H4 (cell line): ENCODE measurements at regions not wholly inside any gene's neighbourhood (a gene's known extent, or its start where the extent isn't known, plus 50 kb on each side); places are given as distances from the start of the nearest gene placed in this dataset.
"Not testable (repeated sequence)": the region's sequence is repeated elsewhere in the genome, so short reads cannot be mapped to it uniquely, and the experiment has no call there.

ENCODE experiments used
- DNase-seq: peaks from one replicate; pipeline ENCODE4 v3.0.0-alpha.2; 2015; ENCODE audit warnings: low spot score

DNA sequence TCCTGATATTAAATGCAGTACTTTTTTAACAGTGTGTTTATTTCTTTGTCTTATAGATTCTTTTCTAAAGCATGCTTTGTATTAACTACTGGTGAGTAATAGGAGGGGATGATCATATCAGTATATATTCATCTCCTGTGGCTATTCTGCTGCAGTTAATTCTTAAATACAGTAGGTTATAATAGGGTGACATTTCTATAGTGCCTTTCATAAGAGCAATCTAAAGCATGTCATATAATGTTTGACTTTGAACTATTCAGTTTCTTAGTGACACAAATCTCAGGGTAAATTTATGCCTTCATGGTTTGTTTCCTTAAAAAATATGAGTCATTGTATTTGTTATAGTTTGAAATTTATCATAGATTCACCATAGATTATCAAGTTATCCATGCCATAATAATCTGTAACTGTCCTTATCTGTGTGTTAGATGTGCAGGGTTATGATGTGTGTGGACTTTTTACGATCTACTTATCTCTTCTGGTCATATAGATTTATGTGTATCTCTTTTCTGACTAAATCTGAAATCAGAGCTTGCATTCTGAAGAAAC is 1019.5 kb downstream of the NR2F1-AS1 start:
- no peak for DNase-seq

DNA sequence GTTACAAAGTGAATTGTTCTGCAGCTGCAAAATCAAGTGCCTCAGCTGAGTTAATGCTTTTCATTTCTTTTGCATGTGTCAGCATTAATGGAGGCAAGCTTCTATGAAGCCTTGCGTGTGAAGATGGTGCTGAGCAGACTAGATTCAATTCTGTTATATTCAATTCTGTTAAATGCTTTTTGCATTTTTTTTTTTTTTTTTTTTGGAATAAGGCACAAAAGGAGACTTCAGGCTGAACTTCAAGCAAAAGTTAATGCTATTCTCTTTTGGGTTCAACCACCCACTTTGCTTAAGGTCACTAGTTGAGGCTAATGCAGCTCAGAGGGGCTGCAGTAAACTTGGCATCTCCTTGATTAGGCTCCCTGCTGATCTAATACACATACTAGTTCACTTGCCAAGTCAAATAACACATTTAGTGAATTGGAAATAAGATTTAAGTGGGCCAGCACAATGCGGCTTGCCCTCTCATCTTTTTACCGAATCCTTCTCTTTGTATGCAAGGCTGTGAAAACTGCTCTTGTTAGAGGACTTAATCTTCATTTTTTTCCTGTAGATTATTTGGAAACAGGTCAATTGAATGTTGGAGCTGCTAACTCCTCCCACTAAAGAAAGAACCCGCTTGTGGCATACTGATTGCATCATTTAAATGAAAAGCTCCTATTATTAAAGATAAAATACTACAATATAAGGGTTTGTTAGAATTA is 1020.2 kb downstream of the NR2F1-AS1 start:
- no peak for DNase-seq

DNA sequence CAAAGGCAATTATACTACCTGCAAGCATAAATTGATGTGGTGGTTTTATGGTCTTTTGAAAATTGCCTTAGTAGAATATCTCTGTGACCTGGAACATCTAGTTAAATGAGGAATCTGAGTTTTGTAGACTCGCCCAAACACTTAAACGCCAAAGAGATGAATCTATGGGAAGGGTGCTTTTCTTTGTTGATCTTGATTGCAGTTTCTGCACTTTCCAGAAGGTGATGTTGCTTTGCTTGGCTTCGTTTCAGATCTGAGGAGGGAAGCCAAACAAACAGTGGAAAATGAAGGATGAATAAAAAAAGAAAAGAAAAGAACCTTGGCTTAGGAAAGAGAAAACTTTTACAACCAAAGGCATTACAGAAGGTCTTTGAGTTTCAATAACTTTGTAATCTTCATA is 1021.2 kb downstream of the NR2F1-AS1 start:
- peak; percentile 6 for DNase-seq

DNA sequence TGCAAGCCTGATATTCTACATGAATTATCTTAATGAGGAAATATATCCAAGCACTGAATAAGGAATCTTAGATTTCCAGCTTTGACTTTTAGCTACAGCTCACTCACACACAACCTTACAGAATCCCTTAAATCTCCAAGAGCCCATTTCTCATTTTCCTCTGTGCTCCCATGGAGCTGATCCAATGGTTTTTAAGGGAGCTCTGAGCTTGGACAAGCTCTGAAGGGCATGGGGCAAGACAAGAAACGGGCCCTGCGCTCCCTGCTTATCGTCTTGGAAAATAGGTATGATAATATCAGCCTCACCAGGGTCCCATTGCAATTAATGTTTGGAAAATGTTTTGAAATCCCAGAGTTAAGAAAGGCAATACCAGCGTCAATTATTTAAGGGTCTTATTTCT is 1021.7 kb downstream of the NR2F1-AS1 start:
- no peak for DNase-seq

DNA sequence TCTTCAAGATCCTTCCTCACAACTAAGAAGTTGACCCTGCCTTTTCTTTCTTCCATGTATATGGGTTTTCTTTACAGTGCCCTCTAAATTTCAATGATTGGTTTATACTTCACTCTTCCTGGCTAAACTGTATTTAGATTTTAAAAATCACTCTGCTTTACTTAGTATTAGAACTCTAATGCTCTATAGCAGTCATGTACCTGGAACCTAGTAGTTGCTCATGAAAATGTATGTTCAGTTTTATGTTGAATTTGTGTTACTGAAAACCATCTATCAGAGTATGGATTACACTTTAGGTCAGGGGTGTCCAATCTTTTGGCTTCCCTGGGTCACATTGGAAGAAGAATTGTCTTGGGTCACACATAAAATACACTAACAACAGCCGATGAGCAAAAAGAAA is 1024.3 kb downstream of the NR2F1-AS1 start:
- DNase-seq: no peak

DNA sequence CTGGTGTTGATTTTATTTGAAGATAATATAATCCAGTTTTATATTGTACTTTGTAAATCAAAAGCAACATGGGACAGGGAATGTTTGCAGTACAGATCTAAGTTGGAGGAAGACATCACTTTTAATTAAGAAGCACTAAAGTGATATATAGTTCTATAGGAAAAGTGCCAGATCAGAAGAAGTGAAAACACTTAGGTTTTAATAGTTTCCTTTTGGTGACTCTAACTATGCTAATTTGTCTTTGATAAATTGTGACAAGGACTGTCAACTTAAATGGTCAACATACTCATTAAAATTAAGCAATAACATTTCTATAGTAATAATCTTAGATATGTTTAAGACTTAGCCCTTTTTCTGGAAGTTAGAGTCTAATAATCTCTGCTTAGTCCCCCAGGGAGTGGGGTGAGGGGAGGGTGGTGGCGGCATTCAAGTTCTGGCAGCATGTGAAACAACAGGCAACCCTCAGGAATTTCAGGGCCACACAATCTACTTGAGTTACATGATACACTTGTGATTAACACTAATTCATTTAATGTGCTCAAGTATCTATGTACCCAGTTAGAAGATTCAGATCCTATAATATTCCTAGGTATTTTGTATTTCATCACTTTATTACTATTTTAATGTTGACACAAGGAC is 1026.5 kb downstream of the NR2F1-AS1 start:
- no peak for DNase-seq

DNA sequence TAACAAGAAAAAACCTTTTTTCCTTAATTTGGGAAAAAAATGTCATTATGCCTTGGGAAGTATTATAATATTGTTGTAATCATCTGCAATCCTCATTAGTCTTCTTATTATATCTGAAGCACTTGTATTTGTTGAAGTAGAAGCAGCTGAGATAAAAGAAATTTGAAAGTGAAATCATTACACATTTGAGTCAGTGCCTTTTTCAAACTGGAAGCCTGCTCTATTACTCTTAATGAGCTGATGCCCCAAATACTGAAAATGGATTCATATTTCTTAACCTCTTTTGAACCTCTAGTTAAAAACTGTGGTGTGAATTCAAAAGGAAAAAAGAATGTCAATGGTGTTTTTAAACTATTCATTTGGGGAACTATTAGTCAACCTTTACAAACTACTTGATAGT is 1027.7 kb downstream of the NR2F1-AS1 start:
- DNase-seq: no peak

DNA sequence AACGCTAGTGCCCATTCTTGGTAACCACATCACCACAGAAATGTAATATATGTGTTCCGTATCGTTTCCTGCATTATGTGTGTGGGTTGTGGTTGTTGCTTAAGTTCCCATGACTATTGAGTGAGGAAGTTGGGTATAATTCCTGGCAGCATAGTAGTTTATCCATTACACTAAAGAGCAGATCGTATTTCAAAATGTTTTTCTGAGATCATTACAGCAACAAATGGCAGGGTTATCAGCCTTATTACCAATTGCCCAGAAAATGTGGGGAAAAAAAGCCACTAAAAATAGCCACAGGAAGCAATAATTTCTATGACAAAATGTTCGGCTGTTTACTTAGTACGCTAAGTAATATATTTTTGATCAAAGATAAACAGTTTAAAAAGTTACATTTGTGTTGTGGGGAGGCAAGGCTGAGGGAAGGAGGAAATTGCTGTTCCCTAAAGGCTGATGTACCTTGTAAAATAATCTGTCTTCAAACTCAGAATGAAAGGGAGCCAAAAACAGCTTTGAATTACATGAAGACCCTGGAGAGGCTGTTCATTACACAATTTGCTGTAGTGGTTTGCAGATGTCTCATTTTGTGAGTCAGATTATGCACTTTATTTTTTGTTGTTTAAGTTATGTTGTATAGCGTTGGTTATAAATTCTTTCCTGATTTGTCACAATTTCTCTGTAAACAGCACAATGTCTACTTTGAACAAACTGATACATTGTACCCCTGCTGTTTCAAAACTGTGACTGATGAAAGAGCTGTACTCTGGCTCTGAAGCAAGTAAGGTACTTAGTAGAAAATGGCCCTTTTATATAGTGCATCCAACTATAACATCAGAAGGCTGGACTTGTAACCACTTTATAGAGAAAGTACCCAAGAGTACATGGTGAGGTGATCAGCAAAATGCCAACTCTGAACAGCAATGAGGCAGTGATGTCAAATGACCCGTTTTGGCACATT is 1028.5 kb downstream of the NR2F1-AS1 start:
- peak; percentile 98 for DNase-seq

DNA sequence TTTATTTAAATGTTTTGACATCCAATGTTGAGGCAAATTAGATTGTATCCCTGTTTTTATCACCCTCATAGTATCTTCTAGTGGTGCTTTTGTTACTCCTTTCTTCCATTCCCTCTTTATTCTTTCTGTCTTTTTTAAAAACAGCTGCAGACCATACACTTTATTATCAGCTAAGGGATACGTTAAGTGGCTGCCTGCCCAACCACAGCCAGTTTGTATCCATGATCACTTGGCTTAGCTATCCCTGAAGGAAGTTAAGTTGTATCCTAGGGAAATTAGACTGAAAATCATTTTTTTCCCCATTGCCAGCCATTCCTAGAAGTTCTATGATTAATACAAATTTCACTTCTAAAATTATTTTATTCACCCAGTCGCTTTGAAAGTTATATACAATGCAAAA is 1032.7 kb downstream of the NR2F1-AS1 start:
- DNase-seq: peak; percentile 6

DNA sequence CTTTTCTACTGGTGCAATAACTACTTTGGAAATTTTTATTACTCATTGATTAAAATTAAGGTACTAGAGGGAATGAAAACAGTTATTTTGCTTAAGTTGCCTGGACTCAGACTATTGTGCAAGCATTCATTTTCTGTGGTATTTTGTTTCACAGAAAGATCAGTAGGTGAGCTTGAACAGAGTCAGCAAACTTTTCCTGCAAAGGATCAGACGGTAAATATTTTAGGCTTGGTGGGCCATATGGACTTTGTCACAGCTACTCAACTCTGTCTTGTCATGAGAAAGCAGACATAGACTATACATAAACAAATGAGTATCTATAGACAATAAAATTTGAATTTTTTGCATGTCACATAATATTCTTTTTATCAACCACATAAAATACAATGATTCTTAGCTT is 1036.4 kb downstream of the NR2F1-AS1 start:
- no peak for DNase-seq

DNA sequence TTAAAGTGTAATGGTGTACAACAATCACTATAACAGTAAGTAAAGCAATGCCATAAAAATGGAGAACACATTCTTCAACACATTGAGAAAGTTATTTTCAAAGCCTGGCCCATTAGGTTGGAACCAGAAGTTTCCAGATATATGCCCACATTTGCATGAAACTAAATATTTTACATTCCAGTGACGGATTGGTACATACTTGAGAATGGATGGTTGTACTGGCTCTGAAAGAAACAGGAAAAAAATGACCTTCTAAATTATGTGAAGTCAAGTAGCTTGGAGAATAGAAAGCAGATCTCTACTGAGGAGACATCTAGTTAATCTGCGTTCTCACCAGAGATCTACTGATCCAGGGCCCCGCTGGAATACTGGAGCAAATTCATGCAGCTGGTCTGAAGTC is 1037.0 kb downstream of the NR2F1-AS1 start:
- no peak for DNase-seq

DNA sequence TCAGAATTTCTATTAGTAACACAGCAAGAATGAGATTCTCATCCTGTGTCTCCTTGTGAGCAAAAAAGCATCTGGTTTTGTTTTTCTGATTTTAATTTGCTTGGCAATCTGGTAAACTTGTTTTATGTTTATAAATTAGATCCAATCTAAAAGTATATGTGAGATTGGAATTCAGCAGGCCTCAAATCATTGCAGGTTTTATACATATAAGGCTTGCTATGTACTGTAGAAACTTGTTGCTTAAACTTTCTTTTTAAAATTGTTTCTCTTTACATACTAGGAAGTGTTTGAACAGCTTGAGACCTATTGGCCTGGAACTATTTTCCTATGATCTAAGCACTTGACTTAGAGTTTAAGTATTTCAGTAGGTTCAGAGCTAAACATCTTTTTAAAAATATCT is 1037.8 kb downstream of the NR2F1-AS1 start:
- no peak for DNase-seq

DNA sequence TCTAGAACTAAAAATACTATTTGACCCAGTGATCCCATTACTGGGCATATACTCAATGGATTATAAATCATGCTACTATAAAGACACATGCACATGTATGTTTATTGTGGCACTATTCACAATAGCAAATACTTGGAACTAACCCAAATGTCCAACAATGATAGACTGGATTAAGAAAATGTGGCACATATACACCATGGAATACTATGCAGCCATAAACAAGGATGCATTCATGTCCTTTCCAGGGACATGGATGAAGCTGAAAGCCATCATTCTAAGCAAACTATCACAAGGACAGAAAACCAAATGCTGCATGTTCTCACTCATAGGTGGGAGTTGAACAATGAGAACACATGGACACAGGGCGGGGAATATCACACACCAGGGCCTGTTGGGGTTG is 1039.0 kb downstream of the NR2F1-AS1 start:
- not testable (repeated sequence) for DNase-seq

DNA sequence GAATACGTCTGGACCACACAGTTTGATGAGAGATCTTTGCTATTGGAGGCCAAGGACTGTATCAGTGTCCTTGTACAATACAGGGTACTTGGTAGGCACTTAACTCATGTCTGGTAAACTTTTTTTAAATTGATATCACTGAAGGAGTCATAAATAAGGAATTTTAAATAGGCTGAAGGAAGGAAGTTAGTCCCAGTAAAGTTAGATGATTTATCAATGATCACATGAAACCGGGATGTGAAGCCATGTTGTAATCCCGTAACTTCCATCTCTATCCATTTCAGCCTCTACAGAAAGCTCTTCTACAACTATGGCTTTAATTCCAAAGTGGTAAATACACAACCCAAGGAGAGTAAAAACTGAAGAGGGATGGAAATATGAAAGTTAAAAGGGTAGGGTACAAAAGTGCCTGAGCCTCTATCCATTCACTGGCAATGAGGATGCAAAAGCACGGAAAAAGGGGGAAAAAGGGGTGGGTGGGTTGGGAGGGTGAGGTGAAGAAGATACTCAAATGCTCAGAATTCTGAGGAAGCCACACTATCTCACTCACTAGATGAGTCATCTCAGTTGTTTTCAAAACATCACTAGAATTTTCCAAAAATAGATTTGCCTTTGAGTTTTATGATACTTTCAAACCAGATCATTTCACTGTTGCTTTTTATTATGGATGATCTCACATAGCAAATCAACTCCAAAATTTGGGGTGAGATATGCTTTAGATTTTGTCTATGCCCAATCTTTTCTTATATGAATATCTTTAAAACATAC is 1053.5 kb downstream of the NR2F1-AS1 start:
- no peak for DNase-seq

DNA sequence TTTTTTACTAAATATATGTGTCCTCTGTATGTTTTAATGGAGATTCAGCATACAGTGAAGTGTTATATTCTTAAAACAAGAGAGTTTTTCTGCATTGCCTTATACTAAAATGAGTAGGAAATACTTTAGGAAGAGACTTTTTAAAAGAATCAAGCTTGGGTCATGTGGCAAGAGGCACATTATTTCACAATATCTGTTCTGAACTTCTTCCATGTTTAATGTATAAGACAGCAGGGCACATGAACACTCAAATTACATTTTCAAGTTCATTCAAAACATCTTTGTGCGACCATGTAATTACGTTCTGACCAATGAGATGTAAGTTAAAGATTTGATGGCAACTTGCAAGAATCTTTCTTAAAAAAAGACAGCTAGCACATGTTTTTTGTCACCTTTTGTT is 1055.9 kb downstream of the NR2F1-AS1 start:
- no peak for DNase-seq

DNA sequence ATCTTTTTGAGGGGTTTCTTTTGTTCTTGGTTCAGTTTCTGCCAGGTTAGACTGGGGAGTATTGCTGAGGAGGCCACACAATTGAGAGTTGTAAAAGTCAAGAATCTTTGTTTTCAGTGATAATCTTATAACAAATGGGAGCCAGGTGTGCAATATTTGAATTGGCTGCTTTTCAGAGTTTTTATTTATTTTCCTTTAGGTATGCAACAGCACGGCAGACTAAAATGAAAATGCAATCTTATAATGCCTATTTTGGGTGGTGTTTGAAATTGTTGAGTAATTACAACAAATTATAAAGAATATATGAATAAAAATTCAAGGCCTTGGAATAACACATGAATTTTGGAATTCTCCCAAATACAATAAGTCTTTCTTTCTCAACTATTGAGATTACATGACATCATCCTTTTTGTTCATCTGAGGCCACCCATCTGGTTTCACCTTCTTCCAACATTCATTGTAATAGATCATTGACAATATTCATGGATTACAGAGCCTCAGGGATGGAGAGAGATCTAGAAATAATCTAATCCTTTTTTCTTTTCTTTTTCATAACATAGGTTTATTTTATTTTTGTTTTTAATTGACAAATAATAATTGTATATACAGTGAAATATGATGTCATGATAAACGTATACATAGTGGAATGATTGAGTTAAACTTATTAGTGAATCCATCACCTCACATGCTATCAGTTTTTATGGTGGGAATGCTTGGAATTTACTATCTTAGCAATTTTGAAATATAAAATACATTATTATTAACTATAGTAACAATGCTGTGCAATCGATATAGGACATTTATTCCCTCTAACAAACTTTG is 1061.0 kb downstream of the NR2F1-AS1 start:
- DNase-seq: no peak

DNA sequence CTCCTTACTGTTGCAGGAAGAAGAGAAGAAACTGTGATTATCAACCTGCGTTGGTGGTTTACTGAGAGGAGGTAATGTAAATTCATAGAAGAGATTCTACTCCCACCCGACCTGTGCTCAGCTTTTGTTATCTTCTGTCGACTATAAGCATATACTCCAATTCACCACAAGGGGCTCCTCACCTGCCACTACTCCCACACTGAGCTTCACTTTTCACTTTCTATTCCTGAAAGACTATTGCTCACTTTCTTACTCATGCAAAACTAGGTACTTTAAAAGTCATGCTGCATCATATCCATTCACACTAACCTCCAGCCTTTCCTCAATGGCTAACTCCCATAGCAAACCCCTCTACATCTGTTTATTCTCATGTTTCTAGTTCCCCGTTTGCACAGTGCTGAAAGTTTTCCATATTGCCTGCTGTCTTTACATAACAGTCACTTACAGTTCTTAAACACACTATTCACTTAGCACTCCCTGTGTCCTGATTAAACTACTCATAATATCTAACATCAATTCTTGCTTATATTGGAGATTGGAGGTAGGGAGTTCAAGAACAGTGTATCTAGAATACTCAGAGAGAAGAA is 1062.6 kb downstream of the NR2F1-AS1 start:
- peak; percentile 39 for DNase-seq

DNA sequence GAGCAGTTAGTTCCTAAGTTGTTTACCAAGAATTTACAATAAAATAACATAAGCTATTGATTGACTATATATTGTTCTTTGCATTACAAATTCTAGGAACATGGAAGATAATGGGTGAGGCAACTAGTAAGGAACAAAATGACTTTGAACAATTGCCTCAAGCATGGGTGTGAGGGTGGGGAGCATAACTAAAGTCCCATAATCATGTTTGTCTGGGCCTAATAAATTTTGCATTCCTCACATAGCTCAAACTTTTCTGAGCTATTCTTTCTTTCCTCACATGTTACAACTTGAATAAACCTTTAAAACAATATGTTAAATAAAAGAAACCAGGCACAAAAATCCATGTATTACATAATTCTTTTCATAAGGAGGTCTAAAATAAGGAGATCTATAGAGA is 1066.1 kb downstream of the NR2F1-AS1 start:
- DNase-seq: no peak

DNA sequence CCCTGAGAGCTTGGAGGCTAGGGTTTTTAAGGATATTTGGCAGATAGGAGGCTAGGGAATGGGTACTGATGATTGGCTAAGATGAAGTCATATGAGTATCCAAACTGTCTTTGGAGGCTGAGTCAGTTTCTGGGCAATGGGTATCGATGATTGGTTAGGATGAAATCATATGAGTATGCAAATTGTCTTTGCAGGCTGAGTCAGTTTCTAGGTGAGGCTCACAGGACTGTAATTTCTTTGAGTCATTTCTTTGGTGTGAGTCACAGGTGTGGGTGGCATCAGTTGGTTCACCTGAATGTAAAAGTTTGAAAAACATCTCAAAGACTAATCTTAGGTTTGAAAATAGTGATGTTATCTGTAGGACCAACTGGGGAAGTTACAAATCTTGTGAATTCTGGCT is 1068.0 kb downstream of the NR2F1-AS1 start:
- DNase-seq: no peak

DNA sequence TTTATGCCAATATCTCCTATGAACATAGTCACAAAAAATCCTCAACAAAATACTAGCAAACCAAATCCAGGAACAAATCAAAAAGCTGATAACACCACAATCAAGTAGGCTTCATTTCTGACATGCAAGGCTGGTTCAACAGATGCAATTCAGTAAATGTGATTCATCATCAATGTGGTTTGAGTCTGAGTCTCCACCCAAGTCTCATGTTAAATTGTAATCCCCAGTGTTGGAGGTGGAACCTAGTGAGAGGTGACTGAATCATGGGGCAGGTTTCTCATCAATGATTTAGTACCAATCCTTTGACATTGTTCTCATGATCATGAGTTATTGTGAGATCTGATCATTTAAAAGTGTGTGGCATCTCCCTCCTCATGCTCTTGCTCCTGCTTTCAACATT is 1072.7 kb downstream of the NR2F1-AS1 start:
- no peak for DNase-seq
